ENCODE measurements at regions not wholly inside any gene's neighbourhood (a gene's known extent, or its start where the extent isn't known, plus 50 kb on each side); places are given as distances from the start of the nearest gene placed in this dataset.
A peak's percentile ranks its signal among the peaks of the same experiment; 100 is the strongest.
"Not testable (repeated sequence)": the region's sequence is repeated elsewhere in the genome, so short reads cannot be mapped to it uniquely, and the experiment has no call there.

GRCh38 chr2:239642406-239643004 is 241.7 kb upstream of the HDAC4 start:
- H3K27me3 Mint-ChIP-seq, result peaks cover 2% of the 10 kb centered on the region
- no peak overlapping the region for H3K4me3 Mint-ChIP-seq
- no peaks in the 10 kb centered on the region for H3K4me1 Mint-ChIP-seq
- no peak overlapping the region for H3K27ac Mint-ChIP-seq
- DNase-seq, result no peak
- no peaks in the 10 kb centered on the region for H3K9me3 Mint-ChIP-seq
- POLR2A ChIA-PET, result no interaction called here
- CTCF ChIA-PET, result no interaction called here
- H3K36me3 Mint-ChIP-seq (ENCODE audit: low read depth), result no peaks in the 10 kb centered on the region

GRCh38 chr2:239641904-239642303 is 241.1 kb upstream of the HDAC4 start:
- DNase-seq; H3K4me3 Mint-ChIP-seq; H3K4me1 Mint-ChIP-seq; H3K27ac Mint-ChIP-seq; CTCF ChIA-PET; H3K9me3 Mint-ChIP-seq; H3K36me3 Mint-ChIP-seq (ENCODE audit: low read depth); POLR2A ChIA-PET; H3K27me3 Mint-ChIP-seq: not testable (repeated sequence)

- ChIA-PET CTCF (no interaction called here), POLR2A (no interaction called here)
- H3K27ac Mint-ChIP-seq, result no peak overlapping the region
- no peaks in the 10 kb centered on the region for H3K4me1 Mint-ChIP-seq
- peaks cover 5% of the 10 kb centered on the region for H3K9me3 Mint-ChIP-seq
- no peaks in the 10 kb centered on the region for H3K27me3 Mint-ChIP-seq
- no peak overlapping the region for H3K4me3 Mint-ChIP-seq
- no peak for DNase-seq
- no peaks in the 10 kb centered on the region for H3K36me3 Mint-ChIP-seq (ENCODE audit: low read depth)
Observed at GRCh38 chr2:239640676-239641578, 240.1 kb upstream of the HDAC4 start.

GRCh38 chr2:239640210-239640609 is 239.4 kb upstream of the HDAC4 start:
- DNase-seq, result no peak
- ChIA-PET POLR2A (no interaction called here), CTCF (no interaction called here)
- H3K9me3 Mint-ChIP-seq, result peaks cover 5% of the 10 kb centered on the region
- H3K36me3 Mint-ChIP-seq (ENCODE audit: low read depth), result no peaks in the 10 kb centered on the region
- H3K27me3 Mint-ChIP-seq, result no peaks in the 10 kb centered on the region
- H3K4me1 Mint-ChIP-seq, result no peaks in the 10 kb centered on the region
- no peak overlapping the region for H3K27ac Mint-ChIP-seq
- no peak overlapping the region for H3K4me3 Mint-ChIP-seq

GRCh38 chr2:239639421-239640185 is 238.8 kb upstream of the HDAC4 start:
- ChIA-PET POLR2A (no interaction called here), CTCF (interaction anchor here (0.7 kb wide), 1 partner anchor 9 kb away, joined by 3 read pairs; no protein-coding TSS in a partner anchor)
- no peak for DNase-seq
- no peak overlapping the region for H3K4me3 Mint-ChIP-seq
- no peaks in the 10 kb centered on the region for H3K4me1 Mint-ChIP-seq
- no peaks in the 10 kb centered on the region for H3K27me3 Mint-ChIP-seq
- H3K36me3 Mint-ChIP-seq (ENCODE audit: low read depth), result no peaks in the 10 kb centered on the region
- H3K9me3 Mint-ChIP-seq, result peaks cover 5% of the 10 kb centered on the region
- H3K27ac Mint-ChIP-seq, result no peak overlapping the region

GRCh38 chr2:239638376-239638775 is 237.6 kb upstream of the HDAC4 start:
- DNase-seq, result no peak
- Mint-ChIP-seq H3K36me3 (ENCODE audit: low read depth) (no peaks in the 10 kb centered on the region), H3K9me3 (peaks cover 5% of the 10 kb centered on the region), H3K27me3 (no peaks in the 10 kb centered on the region), H3K4me1 (no peaks in the 10 kb centered on the region), H3K4me3 (no peak overlapping the region), H3K27ac (no peak overlapping the region)
- POLR2A ChIA-PET, result no interaction called here
- CTCF ChIA-PET, result interaction anchor here (0.8 kb wide), 1 partner anchor 14 kb away, joined by 5 read pairs; no protein-coding TSS in a partner anchor

- Mint-ChIP-seq H3K9me3 (peaks cover 5% of the 10 kb centered on the region), H3K27ac (no peak overlapping the region), H3K36me3 (ENCODE audit: low read depth) (no peaks in the 10 kb centered on the region), H3K4me1 (no peaks in the 10 kb centered on the region), H3K4me3 (no peak overlapping the region), H3K27me3 (no peaks in the 10 kb centered on the region)
- ChIA-PET POLR2A (no interaction called here), CTCF (interaction anchor here (1.1 kb wide), 1 partner anchor 287 kb away, joined by 3 read pairs; no protein-coding TSS in a partner anchor)
- no peak for DNase-seq
Observed at GRCh38 chr2:239636808-239637207, 236.0 kb upstream of the HDAC4 start.

- no peak overlapping the region for H3K27ac Mint-ChIP-seq
- ChIA-PET POLR2A (interaction anchor here (1.1 kb wide), 1 partner anchor 8 kb away, joined by 6 read pairs; no protein-coding TSS in a partner anchor), CTCF (no interaction called here)
- H3K4me3 Mint-ChIP-seq, result no peak overlapping the region
- no peaks in the 10 kb centered on the region for H3K36me3 Mint-ChIP-seq (ENCODE audit: low read depth)
- peaks cover 6% of the 10 kb centered on the region for H3K4me1 Mint-ChIP-seq
- DNase-seq, result no peak
- peaks cover 5% of the 10 kb centered on the region for H3K9me3 Mint-ChIP-seq
- no peaks in the 10 kb centered on the region for H3K27me3 Mint-ChIP-seq
Observed at GRCh38 chr2:239634769-239635168, 233.9 kb upstream of the HDAC4 start.

GRCh38 chr2:239630618-239631286 is 229.9 kb upstream of the HDAC4 start:
- POLR2A ChIA-PET, result interaction anchor here (0.8 kb wide), 1 partner anchor 17 kb away, joined by 3 read pairs; no protein-coding TSS in a partner anchor
- no peak for DNase-seq
- no peaks in the 10 kb centered on the region for H3K36me3 Mint-ChIP-seq (ENCODE audit: low read depth)

GRCh38 chr2:239629926-239630617 is 229.3 kb upstream of the HDAC4 start:
- CTCF ChIA-PET, result interaction anchor here (0.7 kb wide), 2 partner anchors 29 to 250 kb away, joined by 4 to 5 read pairs; no protein-coding TSS in a partner anchor
- Mint-ChIP-seq H3K27me3 (no peaks in the 10 kb centered on the region), H3K27ac (no peak overlapping the region), H3K4me1 (peaks cover 32% of the 10 kb centered on the region), H3K36me3 (ENCODE audit: low read depth) (no peaks in the 10 kb centered on the region), H3K4me3 (no peak overlapping the region), H3K9me3 (no peaks in the 10 kb centered on the region)
- no peak for DNase-seq
- POLR2A ChIA-PET, result interaction anchor here (0.5 kb wide), 1 partner anchor 229 kb away, joined by 3 read pairs; the partner anchor contains the start of gene HDAC4

More at GRCh38 chr2:239630618-239631286, 229.9 kb upstream of the HDAC4 start:
- H3K27ac Mint-ChIP-seq, result no peak overlapping the region
- H3K4me1 Mint-ChIP-seq, result peaks cover 25% of the 10 kb centered on the region
- no peaks in the 10 kb centered on the region for H3K9me3 Mint-ChIP-seq
- CTCF ChIA-PET, result interaction anchor here (0.7 kb wide), 2 partner anchors 30 to 250 kb away, joined by 4 to 5 read pairs; no protein-coding TSS in a partner anchor
- no peaks in the 10 kb centered on the region for H3K27me3 Mint-ChIP-seq
- H3K4me3 Mint-ChIP-seq, result no peak overlapping the region

- Mint-ChIP-seq H3K9me3 (no peaks in the 10 kb centered on the region), H3K36me3 (ENCODE audit: low read depth) (peaks cover 6% of the 10 kb centered on the region), H3K27ac (peak overlapping the region; percentile 62), H3K4me3 (no peak overlapping the region), H3K4me1 (peaks cover 60% of the 10 kb centered on the region), H3K27me3 (no peaks in the 10 kb centered on the region)
- DNase-seq, result no peak
- ChIA-PET CTCF (no interaction called here), POLR2A (interaction anchor here (1.0 to 1.9 kb wide), 3 partner anchors 8 to 284 kb away, joined by 3 to 11 read pairs (median 6); no protein-coding TSS in a partner anchor)
Observed at GRCh38 chr2:239626961-239627592, 226.3 kb upstream of the HDAC4 start.
